Brain microvascular endothelial cell (primary cell): ENCODE measurements at regions not wholly inside any gene's neighbourhood (a gene's known extent, or its start where the extent isn't known, plus 50 kb on each side); places are given as distances from the start of the nearest gene placed in this dataset.

Experiments
- DNase-seq: peaks from one replicate; pipeline ENCODE4 v3.0.0-alpha.2; 2020
- H3K27ac ChIP-seq: fragments of 250-450 bp; sonication (Bioruptor Pico); 2 replicates; pipeline ENCODE4 v1.5.1; 2020; ENCODE audit warnings: mild to moderate bottlenecking, moderate library complexity
- H3K27me3 ChIP-seq: fragments of 250-450 bp; sonication (Bioruptor Pico); replicated peaks from 2 replicates; pipeline ENCODE4 v1.5.1; 2020; ENCODE audit warnings: mild to moderate bottlenecking
- H3K36me3 ChIP-seq: fragments of 250-450 bp; sonication (Bioruptor Pico); replicated peaks from 2 replicates; pipeline ENCODE4 v1.5.1; 2020; ENCODE audit warnings: mild to moderate bottlenecking
- H3K4me3 ChIP-seq: 2 replicates; pipeline ENCODE4 v1.5.1; 2011; ENCODE audit warnings: low read depth, mild to moderate bottlenecking, control low read depth, low read length, moderate library complexity
- CTCF ChIP-seq: IDR thresholded peaks from 2 replicates; pipeline ENCODE4 v1.5.1; 2011; ENCODE audit warnings: low read depth, mild to moderate bottlenecking, moderate library complexity, low read length, control low read depth, inconsistent platforms; ENCODE audit errors: missing control alignments
- in situ Hi-C: cut with HindIII; loops from 2 replicates; pipeline ENCODE4 v1.10.0; 2017; ENCODE audit warnings: low sequenced_read_pairs, low pct_ligation_motif_present

GRCh38 chr15:70200511-70201424, 103.1 kb upstream of the TLE3 start:
- no peaks in the 10 kb centered on the region for H3K27me3 ChIP-seq
- H3K4me3 ChIP-seq = no peak overlapping the region
- in situ Hi-C loops = no loop called here
- no peak for DNase-seq
- TF ChIP-seq CTCF = no peak
- H3K36me3 ChIP-seq = no peaks in the 10 kb centered on the region
- H3K27ac ChIP-seq = no peak overlapping the region

DNA sequence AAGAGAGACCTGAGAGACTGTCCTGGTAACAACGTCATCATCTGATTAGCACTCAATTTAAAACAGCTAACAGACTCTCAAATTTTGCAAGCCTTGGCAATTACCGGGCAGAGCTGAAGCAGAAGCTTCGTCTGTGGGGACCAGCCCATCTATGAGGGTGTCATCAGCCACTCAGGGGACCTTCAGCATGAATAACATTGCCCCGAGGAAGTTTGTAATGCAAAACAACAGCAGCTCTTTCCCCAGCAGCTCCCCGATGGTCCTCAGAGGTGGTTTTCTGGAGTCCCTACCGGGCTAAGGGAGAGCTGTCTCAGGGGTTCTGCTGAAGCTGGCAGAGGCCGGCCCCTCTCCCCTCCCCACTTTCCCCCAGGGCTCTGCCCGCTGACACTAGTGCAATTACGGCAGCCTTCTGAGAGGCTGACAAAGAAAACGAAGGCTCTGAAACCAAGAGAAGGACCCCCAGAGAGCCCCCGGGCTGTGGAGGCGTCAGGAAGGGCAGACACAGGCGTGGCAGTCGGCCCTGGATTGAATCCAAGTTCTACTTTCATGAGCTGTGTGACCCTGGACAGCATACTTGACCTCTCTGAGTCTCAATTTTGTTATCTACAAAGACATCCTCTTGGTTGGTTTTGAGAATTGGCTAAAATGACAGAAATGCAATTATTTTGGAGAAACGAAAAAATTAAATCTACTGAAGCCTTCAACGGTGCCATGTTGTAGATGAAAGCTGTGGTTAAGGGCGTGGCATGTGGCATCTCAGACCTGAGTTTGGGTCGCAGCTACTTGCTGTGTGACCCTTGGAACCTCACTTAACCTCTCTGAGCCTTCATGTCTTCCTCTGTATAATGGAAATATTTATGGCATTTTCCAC, 102.1 kb upstream of the TLE3 start:
- DNase-seq = no peak
- Histone ChIP-seq H3K4me3 (no peak overlapping the region), H3K27me3 (no peaks in the 10 kb centered on the region), H3K27ac (no peak overlapping the region), H3K36me3 (no peaks in the 10 kb centered on the region)
- in situ Hi-C loops = no loop called here
- TF ChIP-seq CTCF = no peak

- no peak for TF ChIP-seq CTCF
- no peak for DNase-seq
- Histone ChIP-seq H3K27ac (no peak overlapping the region), H3K27me3 (no peaks in the 10 kb centered on the region), H3K36me3 (no peaks in the 10 kb centered on the region), H3K4me3 (no peak overlapping the region)
- in situ Hi-C loops = no loop called here
Observed at GRCh38 chr15:70199124-70199482, 101.4 kb upstream of the TLE3 start.

DNA sequence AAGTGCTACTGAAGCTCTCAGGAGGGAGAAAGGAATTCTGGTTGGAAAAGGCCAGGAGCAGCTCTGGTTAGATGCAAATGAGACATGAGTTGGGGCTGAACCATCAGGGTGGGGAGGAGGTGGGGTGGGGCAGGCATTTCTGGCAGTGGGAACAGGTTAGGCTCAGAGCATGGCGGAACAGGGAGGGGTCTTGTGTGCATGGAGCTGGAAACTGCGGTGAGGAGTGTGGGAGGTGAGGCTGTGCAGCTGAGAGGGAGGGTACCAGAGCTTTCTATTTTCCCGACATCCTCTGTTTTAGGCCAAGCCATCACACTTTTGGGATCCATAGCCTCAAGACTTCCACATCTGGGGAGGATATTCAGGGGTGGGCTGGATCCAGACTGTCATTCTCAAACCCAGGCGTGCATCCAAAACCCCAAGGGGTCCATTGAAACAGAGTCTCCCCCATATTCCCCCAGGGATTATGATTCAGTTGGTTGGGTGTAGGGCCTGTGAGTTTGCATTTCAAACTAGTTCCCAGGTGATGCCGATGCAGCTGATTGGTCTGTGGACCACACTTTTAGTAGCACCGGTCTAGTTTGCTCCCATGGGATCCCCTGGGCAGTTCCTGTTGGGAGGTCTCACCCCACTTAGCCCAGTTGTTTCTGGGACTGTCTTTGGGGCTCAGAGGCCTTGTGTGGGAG, 100.9 kb upstream of the TLE3 start:
- no peaks in the 10 kb centered on the region for H3K36me3 ChIP-seq
- no peaks in the 10 kb centered on the region for H3K27me3 ChIP-seq
- no peak overlapping the region for H3K4me3 ChIP-seq
- TF ChIP-seq CTCF = no peak
- in situ Hi-C loops = no loop called here
- H3K27ac ChIP-seq = no peak overlapping the region
- no peak for DNase-seq

- in situ Hi-C loops = no loop called here
- no peak overlapping the region for H3K4me3 ChIP-seq
- no peaks in the 10 kb centered on the region for H3K27me3 ChIP-seq
- H3K27ac ChIP-seq = no peak overlapping the region
- no peaks in the 10 kb centered on the region for H3K36me3 ChIP-seq
- no peak for DNase-seq
- TF ChIP-seq CTCF = no peak
Observed at GRCh38 chr15:70197945-70198361, 100.2 kb upstream of the TLE3 start.
